HG03097 (cell line): ENCODE measurements at regions not wholly inside any gene's neighbourhood (a gene's known extent, or its start where the extent isn't known, plus 50 kb on each side); places are given as distances from the start of the nearest gene placed in this dataset.
"Not testable (repeated sequence)": the region's sequence is repeated elsewhere in the genome, so short reads cannot be mapped to it uniquely, and the experiment has no call there.

ENCODE experiments used
- ATAC-seq: cut with Tn5 transposase; IDR thresholded peaks from one replicate; pipeline ENCODE4 v1.9.1; 2021; ENCODE audit not compliant: unreplicated experiment, low FRiP score

DNA sequence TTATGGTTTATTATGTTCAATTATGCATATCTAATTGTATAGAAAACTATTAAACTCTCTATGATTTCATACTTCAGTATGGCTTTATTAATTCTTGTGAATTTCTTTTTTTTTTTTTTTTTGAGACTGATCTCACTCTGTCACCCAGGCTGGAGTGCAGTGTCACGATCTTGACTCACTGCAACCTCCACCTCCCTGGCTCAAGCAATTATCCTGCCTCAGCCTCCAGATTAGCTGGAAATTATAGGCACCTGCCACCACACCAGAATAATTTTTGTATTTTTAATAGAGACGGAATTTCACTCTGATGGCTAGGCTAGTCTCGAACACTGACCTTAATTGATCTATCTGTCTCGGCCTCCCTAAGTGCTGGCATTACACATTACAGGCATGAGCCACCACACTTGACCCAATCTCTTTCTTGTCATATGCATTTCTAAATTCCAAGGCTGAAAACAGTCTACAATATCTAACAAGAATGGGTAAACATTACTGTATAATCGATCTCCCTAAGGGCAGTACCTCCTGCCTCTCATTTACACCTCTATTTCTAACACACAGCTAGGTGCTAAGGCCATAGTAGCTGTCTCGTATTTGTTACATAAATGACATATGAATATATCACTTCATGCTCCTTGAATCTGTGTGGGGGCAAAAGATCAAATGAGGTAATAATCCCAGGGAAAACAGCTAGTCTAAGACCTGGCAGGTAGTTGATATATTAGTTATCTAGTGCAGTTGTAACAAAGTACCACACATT lies 258.2 kb upstream of the CDH8 start:
- no peak for ATAC-seq

DNA sequence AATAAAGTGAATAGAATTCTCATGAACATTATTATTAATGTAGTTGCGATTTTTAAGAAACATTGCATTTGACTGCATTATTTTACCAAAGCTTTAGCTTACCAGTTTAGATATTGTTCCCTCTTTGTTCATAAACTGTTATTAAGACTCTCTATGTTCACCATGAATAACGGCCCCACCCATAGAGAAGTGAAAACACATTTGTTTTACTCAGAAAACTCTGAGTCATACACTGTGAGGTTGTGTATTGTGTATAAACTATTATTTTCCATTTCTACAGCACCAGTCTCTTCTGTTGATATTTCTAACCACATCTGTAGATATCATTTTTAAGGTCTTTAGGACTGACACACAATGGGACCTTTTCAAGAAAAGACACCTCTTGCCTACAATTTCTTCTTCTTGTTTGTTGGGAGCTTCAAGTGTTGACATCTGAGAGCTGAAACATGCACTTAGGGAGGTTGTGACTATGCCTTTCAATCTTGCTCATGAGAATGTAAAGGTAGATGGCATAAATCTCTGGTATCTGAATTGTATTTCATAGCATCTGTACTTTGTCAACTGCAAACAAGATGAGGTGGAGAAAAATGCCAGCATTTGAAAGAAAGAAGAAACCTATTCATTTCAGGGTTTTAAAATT lies 252.9 kb upstream of the CDH8 start:
- no peak for ATAC-seq

DNA sequence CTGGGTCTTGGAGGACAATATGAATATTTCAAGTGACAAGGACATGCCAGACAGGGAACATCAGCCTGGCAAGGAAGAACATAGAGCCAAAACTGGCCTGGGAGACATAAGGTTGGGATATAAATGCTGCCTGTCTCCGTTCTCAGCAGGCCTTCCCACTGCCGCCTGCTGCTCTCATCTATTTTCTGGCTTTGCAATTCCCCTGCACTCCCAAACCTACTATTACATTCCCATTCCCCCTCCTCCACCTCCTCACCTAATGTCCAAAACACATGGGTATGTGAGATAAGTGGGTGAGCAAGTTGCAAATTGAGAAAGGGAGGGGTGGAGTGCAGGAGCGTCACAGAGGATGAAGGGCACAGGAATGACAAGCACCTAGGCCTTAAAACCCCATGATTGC lies 244.3 kb upstream of the CDH8 start:
- ATAC-seq = no peak

DNA sequence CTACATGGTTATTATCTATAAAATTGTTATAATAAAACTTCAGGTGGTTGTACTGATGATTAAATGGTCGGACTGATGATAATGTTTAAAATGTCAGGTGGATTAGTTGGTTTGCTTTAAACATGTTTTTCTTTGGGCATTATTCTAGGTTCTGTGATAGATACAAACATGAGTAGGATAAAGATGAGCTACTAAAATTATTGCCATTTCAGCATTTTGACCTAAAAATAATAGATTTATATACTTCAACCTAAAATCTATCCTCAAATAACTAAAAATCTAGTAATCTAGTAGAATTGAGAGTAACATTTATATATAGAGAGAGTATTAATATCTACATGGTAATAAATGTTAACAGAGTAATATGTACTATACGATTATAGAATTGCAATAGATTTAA lies 241.7 kb upstream of the CDH8 start:
- ATAC-seq = no peak

DNA sequence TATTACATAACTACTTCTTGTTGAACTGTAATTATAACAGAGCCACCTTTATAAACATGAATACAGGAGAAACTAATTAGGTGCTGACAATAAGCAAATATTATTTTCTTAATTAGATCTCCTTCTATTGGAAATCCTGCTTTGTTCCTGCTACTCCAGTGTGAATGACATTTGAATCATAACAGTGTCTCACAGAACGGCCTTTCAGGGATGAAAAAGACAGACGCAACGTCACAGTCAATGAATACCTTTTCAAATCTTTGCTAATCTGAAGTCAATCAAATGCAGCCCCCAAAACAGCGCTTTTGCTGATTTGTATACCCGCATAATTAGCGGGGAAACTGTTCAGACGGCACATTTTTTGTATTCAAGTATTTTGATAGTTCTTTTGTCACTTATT lies 240.4 kb upstream of the CDH8 start:
- no peak for ATAC-seq

DNA sequence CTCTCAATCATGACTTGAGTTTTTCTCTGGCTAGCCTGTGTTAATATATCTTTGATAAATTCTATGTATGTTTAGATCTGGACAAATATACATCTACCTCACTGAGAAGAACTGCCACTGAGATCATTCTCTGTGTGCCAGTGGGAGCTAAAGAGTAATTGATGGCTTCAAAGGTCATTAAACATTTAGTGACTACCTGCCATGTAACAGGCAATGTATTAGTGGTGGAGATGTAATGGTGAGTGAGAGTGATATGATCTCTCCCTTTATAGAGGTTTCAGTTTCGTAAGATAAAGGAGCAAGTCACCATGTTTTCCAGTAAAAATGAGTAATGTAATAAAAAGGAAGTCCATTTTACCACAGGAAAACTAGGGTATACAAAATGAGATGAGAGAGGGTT lies 235.8 kb upstream of the CDH8 start:
- no peak for ATAC-seq

DNA sequence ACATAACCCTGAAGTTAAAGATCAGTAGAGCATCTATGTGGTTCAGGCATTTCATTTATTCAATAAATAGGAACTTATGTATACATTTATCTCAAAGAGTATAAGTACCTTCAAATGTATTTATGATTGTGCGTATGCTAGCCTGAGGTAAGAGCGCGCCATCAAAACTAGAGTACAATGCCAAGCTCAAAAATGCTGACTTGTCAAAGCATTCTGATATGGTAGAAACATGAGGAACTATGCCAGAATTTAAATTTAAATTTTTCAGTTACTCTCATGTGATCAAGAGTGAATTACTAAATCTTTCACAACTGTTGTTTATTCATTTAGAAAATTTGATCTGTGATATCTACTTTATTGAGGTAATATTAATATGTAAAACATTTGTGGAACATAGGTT lies 225.5 kb upstream of the CDH8 start:
- no peak for ATAC-seq

DNA sequence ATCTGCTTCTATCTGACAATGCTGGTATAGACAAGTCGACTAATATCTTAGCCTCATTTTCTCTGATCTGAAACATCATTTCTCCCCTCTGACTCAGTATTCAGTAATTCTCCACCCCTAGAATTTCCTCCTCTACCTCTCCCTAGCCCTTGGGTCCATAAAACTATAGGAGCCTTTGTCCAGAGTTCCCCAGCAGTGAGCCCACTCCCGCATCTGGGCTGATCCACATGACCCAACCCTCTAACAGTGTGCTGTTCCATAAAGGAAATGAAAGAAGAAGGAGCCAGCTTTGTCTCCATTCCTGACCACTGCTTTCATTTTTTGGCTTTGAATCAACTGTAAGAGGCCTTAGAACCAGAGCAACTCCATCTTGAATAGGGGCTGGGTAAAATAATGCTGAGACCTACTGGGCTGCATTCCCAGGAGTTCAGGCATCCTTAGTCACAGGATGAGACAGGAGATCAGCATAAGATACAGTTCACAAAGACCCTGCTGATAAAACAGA lies 222.7 kb upstream of the CDH8 start:
- not testable (repeated sequence) for ATAC-seq

DNA sequence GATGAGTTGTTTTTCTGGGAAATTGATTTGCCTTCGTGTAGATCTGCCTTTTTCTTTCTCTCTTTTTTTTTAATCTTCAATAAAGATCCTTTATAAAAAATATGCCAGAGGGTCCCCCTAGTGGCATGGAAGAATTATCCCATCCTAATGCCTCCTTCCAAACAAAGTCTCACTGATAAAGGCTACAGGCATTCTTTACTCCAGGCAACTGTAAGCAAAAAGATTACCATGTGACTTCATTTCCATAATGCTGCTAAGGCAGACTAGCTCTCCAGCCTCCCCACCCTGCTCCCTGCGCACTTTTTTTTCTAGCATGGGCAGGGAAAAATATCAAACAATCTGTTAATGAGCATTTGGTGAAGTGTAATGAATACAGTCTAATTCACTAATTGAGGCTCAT lies 220.2 kb upstream of the CDH8 start:
- ATAC-seq = no peak

DNA sequence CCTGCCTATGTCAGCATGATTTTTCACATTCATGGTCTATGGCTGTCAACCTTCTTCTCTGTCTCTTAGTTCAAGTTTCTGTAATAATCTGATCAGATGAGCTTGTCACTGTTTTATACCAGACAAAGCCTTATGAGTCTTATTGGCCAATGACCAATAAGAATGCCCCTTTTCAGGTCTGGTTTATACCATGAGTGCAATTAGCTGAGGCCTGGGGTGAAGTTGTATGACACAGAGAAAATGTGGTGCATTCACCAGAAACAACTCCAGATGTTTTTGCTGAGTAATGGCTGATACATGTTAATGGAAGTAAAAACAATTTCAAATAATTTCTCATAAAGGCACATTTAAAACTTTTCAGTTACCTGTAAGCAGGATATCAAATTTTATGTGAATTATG lies 218.6 kb upstream of the CDH8 start:
- ATAC-seq = no peak

DNA sequence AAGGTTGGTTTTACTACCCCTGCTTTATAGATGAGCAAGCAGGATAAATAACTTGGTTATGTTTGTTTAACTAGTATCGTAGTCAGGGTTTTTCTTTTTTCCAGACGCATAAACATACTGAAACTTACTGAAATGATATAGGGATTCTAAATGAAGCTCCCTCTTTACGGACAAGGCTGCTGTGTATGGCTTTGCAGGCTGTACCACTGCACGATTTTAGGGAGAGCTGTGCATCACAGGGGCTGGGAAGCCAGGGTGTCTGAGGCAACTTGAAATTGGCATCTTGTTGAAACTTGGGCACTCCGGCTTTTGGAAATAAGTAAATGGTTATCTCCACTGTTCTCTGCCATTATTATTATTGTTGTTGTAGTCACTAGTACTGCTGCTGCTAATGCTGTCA lies 218.1 kb upstream of the CDH8 start:
- ATAC-seq = no peak

DNA sequence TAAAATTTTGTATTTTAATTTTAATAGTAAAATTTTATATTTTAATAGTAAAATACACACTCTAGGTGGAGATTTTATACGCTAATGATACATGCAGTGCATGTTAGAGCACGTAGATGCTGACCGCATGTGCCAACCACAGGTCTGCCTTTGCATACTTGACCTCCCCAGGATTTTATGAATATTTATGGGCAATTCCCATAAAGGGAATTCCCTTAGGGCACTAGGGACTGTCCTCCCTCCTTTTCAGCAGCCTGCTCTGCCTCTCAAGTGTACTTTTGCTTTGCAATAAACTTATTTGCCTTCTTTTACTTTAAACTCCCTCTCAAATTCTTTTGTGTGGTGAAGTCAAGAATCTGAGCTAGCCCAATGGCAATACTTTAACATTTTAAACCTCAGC lies 217.7 kb upstream of the CDH8 start:
- no peak for ATAC-seq

DNA sequence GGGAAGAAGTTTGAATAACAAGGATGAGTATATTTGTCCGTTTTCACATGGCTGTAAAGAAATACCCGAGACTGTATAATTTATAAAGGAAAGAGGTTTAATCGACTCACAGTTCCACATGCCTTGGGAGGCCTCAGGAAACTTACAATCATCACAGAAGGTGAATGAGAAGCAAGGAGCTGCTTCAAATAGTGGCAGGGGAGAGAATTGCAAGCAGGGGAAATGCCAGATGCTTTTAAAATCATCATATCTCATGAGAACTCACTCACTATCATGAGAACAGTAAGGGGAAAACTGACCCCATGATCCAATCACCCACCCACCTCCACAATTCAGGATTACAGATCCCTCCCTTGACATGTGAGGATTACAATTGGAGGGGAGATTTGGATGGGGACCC lies 212.8 kb upstream of the CDH8 start:
- no peak for ATAC-seq

DNA sequence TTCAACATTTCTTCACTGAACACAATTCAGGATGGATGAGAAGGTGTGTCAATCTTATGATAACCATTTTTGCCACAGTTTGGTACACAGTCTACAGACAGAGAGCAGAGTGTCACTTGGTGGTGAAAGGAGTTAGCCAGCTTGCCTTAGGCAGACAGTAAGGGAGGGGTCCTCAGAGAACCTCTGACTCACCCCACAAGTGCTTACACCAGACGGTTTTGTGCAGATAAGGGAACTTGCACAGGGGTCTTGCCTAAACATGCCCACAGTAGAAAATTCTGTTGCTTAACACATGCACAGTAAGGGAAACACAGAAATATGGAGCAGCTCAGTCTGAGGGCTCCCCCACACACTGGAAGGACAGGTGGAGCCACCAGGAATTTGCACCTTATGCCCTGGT lies 204.5 kb upstream of the CDH8 start:
- no peak for ATAC-seq

DNA sequence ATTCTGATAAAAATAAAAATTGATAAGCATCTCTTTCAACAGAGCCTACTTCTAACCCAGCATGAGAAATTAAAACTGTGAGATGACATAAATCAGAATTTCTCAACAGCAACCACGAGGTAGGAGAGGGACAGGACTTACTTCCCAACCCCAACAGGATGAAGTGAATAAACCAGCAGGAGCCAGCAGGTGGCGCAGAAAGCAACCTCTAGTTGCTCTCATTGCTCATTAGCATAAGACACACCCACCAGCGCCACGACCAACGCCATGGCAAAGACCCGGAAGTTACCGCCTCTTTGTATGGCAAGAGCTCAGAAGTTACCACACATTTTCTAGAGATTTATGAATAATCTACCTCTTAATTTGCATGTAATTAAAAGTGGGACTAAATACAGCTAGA lies 189.4 kb upstream of the CDH8 start:
- ATAC-seq = no peak

DNA sequence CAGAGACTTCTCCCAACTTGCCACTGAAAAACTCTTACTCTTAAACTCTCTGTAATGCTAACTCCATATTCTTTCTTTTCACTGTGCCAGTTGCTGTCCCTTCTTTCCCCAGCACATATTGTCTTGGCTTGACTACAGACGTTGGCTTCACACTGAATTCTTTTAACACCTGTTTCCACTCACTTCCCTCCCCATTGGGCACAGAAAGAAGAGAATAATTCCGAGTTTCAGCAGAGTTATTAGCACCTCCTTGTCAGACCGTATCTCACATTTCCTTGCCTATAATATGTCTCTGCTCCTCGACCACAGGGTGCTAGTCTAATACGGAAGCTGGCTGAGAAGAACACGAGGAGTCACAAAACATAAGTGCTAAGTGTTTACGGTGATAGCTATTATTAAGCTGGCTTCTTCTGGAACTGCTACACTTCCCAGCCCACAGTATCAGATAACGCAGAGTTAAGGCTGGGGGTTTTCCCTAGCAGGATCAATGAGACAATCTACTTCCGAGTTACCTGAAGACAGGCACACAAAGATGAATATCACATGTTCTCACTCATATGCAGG lies 188.5 kb upstream of the CDH8 start:
- no peak for ATAC-seq

DNA sequence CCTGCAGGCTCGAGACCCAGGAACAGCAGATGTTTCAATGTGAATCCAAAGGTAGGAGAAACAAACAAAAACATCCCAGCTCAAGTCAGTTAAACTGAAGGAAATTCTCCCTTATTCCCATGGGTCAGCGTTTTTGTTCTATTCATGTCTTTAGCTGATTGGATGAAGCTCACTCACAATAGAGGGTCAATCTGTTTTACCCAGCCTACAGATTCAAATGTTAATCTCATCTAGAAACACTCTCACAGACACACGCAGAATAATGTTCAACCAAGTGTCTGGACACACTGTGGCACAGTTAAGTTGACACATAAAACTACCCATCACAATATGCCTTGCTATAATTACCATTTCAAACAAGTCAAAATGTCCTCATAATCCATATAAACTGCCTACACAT lies 180.6 kb upstream of the CDH8 start:
- no peak for ATAC-seq

DNA sequence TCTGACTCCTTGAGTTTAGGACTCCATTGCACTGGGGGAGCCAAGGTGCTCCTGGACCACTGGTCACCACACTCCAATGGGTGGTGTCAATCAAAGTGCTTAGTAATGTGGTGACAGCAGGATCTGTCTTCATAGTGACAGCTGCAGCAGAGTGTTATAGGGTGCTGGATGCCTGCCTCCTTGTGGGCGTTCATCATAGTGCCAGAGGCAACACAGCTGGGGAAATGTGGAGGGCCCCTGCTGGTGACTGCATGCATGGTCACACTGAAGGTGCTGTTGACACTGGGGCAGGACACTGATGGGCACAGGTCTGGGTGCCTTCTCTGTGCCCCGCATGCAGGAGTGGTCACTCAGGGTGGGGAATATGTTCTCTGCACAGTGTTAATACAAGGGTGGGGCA lies 177.5 kb upstream of the CDH8 start:
- no peak for ATAC-seq

DNA sequence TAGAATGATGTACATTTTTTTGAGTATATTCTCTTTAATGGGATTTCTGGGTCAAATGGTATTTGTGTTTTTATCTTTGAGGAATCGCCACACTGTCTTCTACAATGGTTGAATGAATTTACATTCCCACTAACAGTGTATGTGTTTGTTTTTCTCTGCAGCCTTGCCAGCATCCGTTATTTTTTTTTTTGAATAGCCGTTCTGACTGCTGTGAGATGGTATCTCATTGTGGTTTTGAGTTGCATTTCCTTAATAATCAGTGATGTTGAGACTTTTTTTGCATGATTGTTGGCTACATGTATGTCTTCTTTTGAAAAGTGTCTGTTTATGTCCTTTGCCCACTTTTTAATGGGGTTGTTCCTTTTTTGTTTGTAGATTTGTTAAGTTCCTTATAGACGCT lies 172.7 kb upstream of the CDH8 start:
- ATAC-seq = no peak

DNA sequence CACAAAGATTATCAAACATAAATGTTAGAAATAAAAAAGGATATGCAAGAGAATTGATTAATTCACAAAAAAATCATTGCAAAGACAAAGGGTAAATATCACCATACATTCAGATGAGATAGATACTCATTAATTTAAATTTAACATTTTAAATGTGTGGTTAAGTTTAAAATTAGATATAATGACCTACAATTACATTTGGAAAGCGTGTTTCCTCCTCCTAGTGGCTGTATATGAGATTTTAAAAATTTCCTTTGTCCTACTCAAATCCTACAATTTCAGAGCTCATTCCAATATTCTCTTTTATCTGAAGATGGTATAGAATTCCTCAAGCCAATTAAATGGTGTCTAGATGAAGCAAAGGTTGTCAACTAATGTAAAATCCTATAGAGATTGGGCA lies 169.2 kb upstream of the CDH8 start:
- no peak for ATAC-seq

DNA sequence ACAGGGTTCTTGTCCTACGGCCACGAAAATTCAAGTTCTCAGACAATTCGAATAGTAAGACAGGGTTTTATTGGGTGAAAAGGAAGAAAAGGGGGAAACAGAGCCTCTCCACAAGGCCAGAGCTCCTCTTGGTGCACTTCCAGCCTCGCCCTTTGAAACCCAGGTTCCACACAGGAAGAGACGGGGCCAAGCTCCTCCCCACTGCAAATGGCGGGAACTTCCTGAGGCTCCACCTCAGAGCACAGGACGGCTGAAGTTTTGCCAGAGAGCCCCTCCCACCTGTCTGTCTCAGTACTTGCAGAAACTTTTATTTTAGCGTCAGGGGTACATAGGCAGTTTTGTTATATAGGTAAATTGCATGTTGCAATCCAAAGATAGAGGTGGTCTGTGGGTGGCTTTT lies 165.7 kb upstream of the CDH8 start:
- no peak for ATAC-seq

DNA sequence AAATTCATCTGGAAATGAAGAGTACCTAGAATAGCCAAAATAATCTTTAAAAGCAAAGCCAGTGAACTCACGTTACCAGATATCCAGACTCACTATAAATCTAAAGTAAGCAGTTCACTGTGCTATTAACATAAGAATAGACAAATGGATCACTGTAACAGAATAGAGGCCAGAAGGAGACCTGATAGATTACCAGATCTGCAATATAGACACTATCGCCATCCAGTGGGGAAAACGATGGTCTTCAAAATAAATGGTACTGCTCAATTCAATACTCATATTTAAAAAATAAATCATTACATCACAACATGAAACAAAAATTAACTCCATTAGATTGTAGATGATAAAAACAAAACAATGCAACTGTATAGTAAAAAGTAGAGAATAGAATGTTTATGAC lies 158.6 kb upstream of the CDH8 start:
- no peak for ATAC-seq
